Tibial nerve (tissue), 4 donors: ENCODE measurements at regions not wholly inside any gene's neighbourhood (a gene's known extent, or its start where the extent isn't known, plus 50 kb on each side); places are given as distances from the start of the nearest gene placed in this dataset.

Experiments
- CTCF ChIP-seq, 5 experiments: fragments of 200-600 bp in 3 of 5; fragments of 450-650 bp in 2 of 5; sonication (generic) in 3 of 5; IDR thresholded peaks; one replicate each; pipeline ENCODE4 v1.5.1; 2016 to 2019; ENCODE audit warnings: antibody characterized with exemption in 5 of 5, mild to moderate bottlenecking in 3 of 5, moderate library complexity in 2 of 5
- EP300 ChIP-seq, 2 donors: sonication (generic); formaldehyde crosslinking; IDR thresholded peaks; one replicate each; pipeline ENCODE4 v1.6.1; 2017; ENCODE audit warnings: antibody characterized with exemption in 2 of 2, mild to moderate bottlenecking in 1 of 2
- POLR2A ChIP-seq, 2 donors: fragments of 450-650 bp; IDR thresholded peaks; one replicate each; pipeline ENCODE4 v1.6.1; 2017; ENCODE audit warnings: antibody characterized with exemption in 2 of 2, mild to moderate bottlenecking in 2 of 2, moderate library complexity in 2 of 2

- no peak for TF ChIP-seq POLR2A (IDR thresholded peaks at IDR 0.05)
- no peak for TF ChIP-seq CTCF (IDR thresholded peaks at IDR 0.05)
- TF ChIP-seq EP300 (IDR thresholded peaks at IDR 0.05) = no peak
Observed at GRCh38 chr2:132278267-132278666, 116.5 kb upstream of the ANKRD30BL start.
